ENCODE measurements at regions not wholly inside any gene's neighbourhood (a gene's known extent, or its start where the extent isn't known, plus 50 kb on each side); places are given as distances from the start of the nearest gene placed in this dataset.

GRCh38 chr14:83864106-83864505, 1665.8 kb upstream of the FLRT2 start:
- Histone ChIP-seq H3F3A (replicated peaks; ENCODE audit: low read depth) (no peaks in the 10 kb centered on the region), H3K79me2 (replicated peaks; ENCODE audit: insufficient read depth) (no peaks in the 10 kb centered on the region), H4K20me1 (replicated peaks; ENCODE audit: insufficient read depth) (no peaks in the 10 kb centered on the region), H2AFZ (no peak overlapping the region), H3K36me3 (ENCODE audit: insufficient read depth) (no peaks in the 10 kb centered on the region), H3K4me1 (ENCODE audit: insufficient read depth) (no peaks in the 10 kb centered on the region), H3K4me3 (no peak overlapping the region), H3K9me2 (ENCODE audit: insufficient read depth) (peaks cover 5% of the 10 kb centered on the region), H3K4me2 (no peak overlapping the region), H3K27me3 (ENCODE audit: insufficient read depth) (no peaks in the 10 kb centered on the region), H3K27ac (ENCODE audit: low read depth) (no peak overlapping the region)
- TF ChIP-seq STAT1 (IDR thresholded peaks at IDR 0.05; ENCODE audit: unreplicated experiment) (no peak), REST (IDR thresholded peaks at IDR 0.05; ENCODE audit: unreplicated experiment) (no peak), CTCF (conservative IDR thresholded peaks at IDR 0.05; ENCODE audit: low read depth in 2 of 2) (no peak), JUNB (IDR thresholded peaks at IDR 0.05; ENCODE audit: unreplicated experiment) (no peak), ZNF114 (CRISPR knock-in tag; IDR thresholded peaks at IDR 0.05) (no peak), POLR2AphosphoS5 (IDR thresholded peaks at IDR 0.05; ENCODE audit: low read depth) (no peak), NANOG (IDR thresholded peaks at IDR 0.05; ENCODE audit: borderline replicate concordance) (no peak), EZH2phosphoT487 (IDR thresholded peaks at IDR 0.05; ENCODE audit: unreplicated experiment) (no peak), EZH2 (IDR thresholded peaks at IDR 0.05; ENCODE audit: low read depth, unreplicated experiment) (no peak), CREB1 (CRISPR knock-in tag; IDR thresholded peaks at IDR 0.05; ENCODE audit: low read depth) (no peak), ZNF331 (CRISPR knock-in tag; IDR thresholded peaks at IDR 0.05; ENCODE audit: low read depth) (no peak), ZNF462 (CRISPR knock-in tag; IDR thresholded peaks at IDR 0.05) (no peak)
- no peaks in the 10 kb centered on the region for H3K9me3 Mint-ChIP-seq
- ATAC-seq (no peak), DNase-seq (ENCODE audit: low spot score) (no peak)
- peaks cover 11% of the 10 kb centered on the region for H3K4me1 Mint-ChIP-seq
- H3K27ac Mint-ChIP-seq: no peak overlapping the region
- H3K36me3 Mint-ChIP-seq (ENCODE audit: low read depth): no peaks in the 10 kb centered on the region
- no peak overlapping the region for H3K4me3 Mint-ChIP-seq
- peaks cover 2% of the 10 kb centered on the region for H3K27me3 Mint-ChIP-seq (ENCODE audit: insufficient read depth, low read depth, poor library complexity)

All from GM23338 (cell line).